ENCODE measurements at regions not wholly inside any gene's neighbourhood (a gene's known extent, or its start where the extent isn't known, plus 50 kb on each side); places are given as distances from the start of the nearest gene placed in this dataset.

- TF ChIP-seq CTCF (IDR thresholded peaks at IDR 0.05) (no peak), POLR2A (IDR thresholded peaks at IDR 0.05) (no peak), POLR2AphosphoS5 (IDR thresholded peaks at IDR 0.05) (no peak)
These were observed 1457.3 kb upstream of the ALCAM start for GRCh38 chr3:103909395-103909794.

Data from sigmoid colon (tissue), 4 donors.